OCI-LY3 (cell line): ENCODE measurements at regions not wholly inside any gene's neighbourhood (a gene's known extent, or its start where the extent isn't known, plus 50 kb on each side); places are given as distances from the start of the nearest gene placed in this dataset.

Experiments
- CTCF ChIP-seq: fragments of 200-600, 300-600 bp; sonication (generic); IDR thresholded peaks from 2 replicates; pipeline ENCODE4 v1.5.1; 2014; ENCODE audit warnings: antibody characterized with exemption, low read length, low read depth
- EZH2phosphoT487 ChIP-seq: fragments of 200-600 bp; shearing (Covaris generic); IDR thresholded peaks from 2 replicates; pipeline ENCODE4 v1.6.1; 2018; ENCODE audit warnings: antibody characterized with exemption, mixed run types, low read depth

- TF ChIP-seq CTCF = no peak
- no peak for TF ChIP-seq EZH2phosphoT487
These were observed 168.5 kb downstream of the KATNIP start for GRCh38 chr16:27718201-27719105.
